ENCODE measurements at regions not wholly inside any gene's neighbourhood (a gene's known extent, or its start where the extent isn't known, plus 50 kb on each side); places are given as distances from the start of the nearest gene placed in this dataset.
A peak's percentile ranks its signal among the peaks of the same experiment; 100 is the strongest.
"Not testable (repeated sequence)": the region's sequence is repeated elsewhere in the genome, so short reads cannot be mapped to it uniquely, and the experiment has no call there.

DNA sequence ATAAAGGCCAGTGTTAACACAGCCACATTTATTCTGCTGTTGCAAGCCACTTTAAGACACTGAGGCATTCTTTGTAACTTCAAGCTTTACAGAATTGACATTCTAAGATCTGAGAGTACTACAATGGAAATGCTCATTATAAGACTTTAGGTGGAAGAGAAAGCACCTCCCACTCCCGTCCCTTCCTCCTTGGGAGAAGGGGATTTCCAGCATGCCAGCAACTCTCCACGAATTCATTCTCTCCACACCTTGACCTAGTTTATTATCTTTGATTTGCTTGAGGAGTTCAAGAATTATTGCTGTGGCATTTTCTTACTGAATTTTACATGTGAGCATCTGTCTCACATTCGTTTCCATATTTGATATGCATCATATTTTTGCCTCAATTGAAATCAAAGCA is 644.4 kb upstream of the MIS18BP1 start:
- no peak overlapping the region for H3K27ac ChIP-seq (ENCODE audit: low read depth, low read length)
- H4K20me1 ChIP-seq (ENCODE audit: low read depth, low read length), result no peaks in the 10 kb centered on the region
- TF ChIP-seq, protein P1, sequence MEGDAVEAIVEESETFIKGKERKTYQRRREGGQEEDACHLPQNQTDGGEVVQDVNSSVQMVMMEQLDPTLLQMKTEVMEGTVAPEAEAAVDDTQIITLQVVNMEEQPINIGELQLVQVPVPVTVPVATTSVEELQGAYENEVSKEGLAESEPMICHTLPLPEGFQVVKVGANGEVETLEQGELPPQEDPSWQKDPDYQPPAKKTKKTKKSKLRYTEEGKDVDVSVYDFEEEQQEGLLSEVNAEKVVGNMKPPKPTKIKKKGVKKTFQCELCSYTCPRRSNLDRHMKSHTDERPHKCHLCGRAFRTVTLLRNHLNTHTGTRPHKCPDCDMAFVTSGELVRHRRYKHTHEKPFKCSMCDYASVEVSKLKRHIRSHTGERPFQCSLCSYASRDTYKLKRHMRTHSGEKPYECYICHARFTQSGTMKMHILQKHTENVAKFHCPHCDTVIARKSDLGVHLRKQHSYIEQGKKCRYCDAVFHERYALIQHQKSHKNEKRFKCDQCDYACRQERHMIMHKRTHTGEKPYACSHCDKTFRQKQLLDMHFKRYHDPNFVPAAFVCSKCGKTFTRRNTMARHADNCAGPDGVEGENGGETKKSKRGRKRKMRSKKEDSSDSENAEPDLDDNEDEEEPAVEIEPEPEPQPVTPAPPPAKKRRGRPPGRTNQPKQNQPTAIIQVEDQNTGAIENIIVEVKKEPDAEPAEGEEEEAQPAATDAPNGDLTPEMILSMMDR (IDR thresholded peaks at IDR 0.05; ENCODE audit: insufficient read depth, low read length, poor library complexity, severe bottlenecking), result no peak
- no peak for TF ChIP-seq EZH2phosphoT487 (conservative IDR thresholded peaks at IDR 0.05; ENCODE audit: low read length)
- H2AFZ ChIP-seq (ENCODE audit: low read depth, low read length, severe bottlenecking), result peak overlapping the region; percentile 57
- H3K79me2 ChIP-seq (ENCODE audit: insufficient read depth, low read length), result no peaks in the 10 kb centered on the region
- H3K4me2 ChIP-seq (ENCODE audit: low read depth, low read length, poor library complexity, severe bottlenecking), result no peak overlapping the region
- H3K36me3 ChIP-seq (ENCODE audit: low read length), result no peaks in the 10 kb centered on the region
- H3K9ac ChIP-seq (ENCODE audit: low read length), result no peak overlapping the region
- H3K9me3 ChIP-seq (ENCODE audit: insufficient read depth, low read length), result no peaks in the 10 kb centered on the region
- H3K27me3 ChIP-seq (ENCODE audit: low read length), result no peaks in the 10 kb centered on the region
- H3K4me3 ChIP-seq (ENCODE audit: insufficient read depth, low read length, poor library complexity, severe bottlenecking), result no peak overlapping the region
- H3K9me2 ChIP-seq (replicated peaks; ENCODE audit: insufficient read depth, low read length), result no peaks in the 10 kb centered on the region
- H3F3A ChIP-seq (ENCODE audit: insufficient read depth), result no peaks in the 10 kb centered on the region

DNA sequence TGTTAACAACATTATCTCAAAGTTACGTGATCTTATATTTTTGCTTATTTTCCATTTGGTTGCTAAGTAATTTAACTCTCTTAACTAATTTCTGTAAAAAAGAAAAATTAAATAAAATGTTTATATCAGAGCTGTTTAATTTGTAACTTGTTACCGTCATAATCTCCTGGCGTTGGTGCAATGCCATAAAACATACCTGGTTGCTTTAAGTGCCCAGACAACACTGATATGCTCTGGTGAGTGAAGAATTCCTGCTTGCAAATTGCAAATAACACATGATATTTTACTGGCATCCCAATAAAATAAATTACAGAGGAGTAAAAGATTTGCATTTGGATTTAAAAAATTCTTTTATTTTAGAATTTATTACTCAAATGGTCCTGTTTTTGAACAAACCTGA is 640.1 kb upstream of the MIS18BP1 start:
- no peak overlapping the region for H3K9ac ChIP-seq (ENCODE audit: low read length)
- no peaks in the 10 kb centered on the region for H4K20me1 ChIP-seq (ENCODE audit: low read depth, low read length)

DNA sequence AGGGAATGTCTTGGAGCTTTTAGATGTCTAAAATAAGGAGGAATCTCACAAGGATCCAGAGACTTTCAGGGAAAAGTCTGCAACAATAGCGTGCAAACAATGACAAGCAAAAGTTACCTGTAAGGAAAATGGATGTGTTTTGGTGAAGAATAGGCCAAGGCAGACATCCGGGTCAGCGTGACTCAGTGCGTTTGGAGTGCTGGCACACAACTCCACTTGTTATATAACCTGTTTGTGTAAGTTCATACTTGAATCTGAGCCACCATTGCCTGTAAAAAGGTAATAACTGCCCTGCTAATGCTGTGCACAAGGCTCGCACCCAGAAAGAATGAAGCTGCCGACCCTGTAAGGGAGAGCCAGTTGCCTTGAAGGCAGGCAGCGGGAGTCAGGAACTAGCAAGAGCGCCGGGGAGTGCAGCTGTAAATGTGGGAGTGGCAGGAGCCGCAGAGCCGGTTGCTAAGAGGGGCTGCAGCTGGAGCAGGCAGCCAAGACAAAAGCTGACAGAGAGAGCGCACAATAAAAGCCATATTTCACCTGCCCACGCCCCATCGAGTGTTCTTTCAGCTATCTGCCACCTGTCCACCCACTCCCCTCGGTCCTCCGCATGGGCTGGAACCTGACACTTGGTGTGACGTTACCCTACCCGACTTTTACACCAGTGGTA is 638.5 kb upstream of the MIS18BP1 start:
- TF ChIP-seq EZH2phosphoT487 (conservative IDR thresholded peaks at IDR 0.05; ENCODE audit: low read length), result no peak
- TF ChIP-seq, protein P1 (IDR thresholded peaks at IDR 0.05; ENCODE audit: insufficient read depth, low read length, poor library complexity, severe bottlenecking), result no peak
- Histone ChIP-seq H3K4me2 (ENCODE audit: low read depth, low read length, poor library complexity, severe bottlenecking) (no peak overlapping the region), H3K4me3 (ENCODE audit: insufficient read depth, low read length, poor library complexity, severe bottlenecking) (no peak overlapping the region)

More for the DNA sequence above, 640.1 kb upstream of the MIS18BP1 start:
- Histone ChIP-seq H3K9me3 (ENCODE audit: insufficient read depth, low read length) (no peaks in the 10 kb centered on the region), H3F3A (ENCODE audit: insufficient read depth) (no peaks in the 10 kb centered on the region), H3K79me2 (ENCODE audit: insufficient read depth, low read length) (no peaks in the 10 kb centered on the region), H3K4me3 (ENCODE audit: insufficient read depth, low read length, poor library complexity, severe bottlenecking) (no peak overlapping the region), H3K27ac (ENCODE audit: low read depth, low read length) (no peak overlapping the region), H3K36me3 (ENCODE audit: low read length) (no peaks in the 10 kb centered on the region), H3K9me2 (replicated peaks; ENCODE audit: insufficient read depth, low read length) (no peaks in the 10 kb centered on the region), H3K4me2 (ENCODE audit: low read depth, low read length, poor library complexity, severe bottlenecking) (no peak overlapping the region), H2AFZ (ENCODE audit: low read depth, low read length, severe bottlenecking) (no peak overlapping the region), H3K27me3 (ENCODE audit: low read length) (no peaks in the 10 kb centered on the region)
- no peak for TF ChIP-seq EZH2phosphoT487 (conservative IDR thresholded peaks at IDR 0.05; ENCODE audit: low read length)
- TF ChIP-seq, protein P1 (IDR thresholded peaks at IDR 0.05; ENCODE audit: insufficient read depth, low read length, poor library complexity, severe bottlenecking), result no peak

DNA sequence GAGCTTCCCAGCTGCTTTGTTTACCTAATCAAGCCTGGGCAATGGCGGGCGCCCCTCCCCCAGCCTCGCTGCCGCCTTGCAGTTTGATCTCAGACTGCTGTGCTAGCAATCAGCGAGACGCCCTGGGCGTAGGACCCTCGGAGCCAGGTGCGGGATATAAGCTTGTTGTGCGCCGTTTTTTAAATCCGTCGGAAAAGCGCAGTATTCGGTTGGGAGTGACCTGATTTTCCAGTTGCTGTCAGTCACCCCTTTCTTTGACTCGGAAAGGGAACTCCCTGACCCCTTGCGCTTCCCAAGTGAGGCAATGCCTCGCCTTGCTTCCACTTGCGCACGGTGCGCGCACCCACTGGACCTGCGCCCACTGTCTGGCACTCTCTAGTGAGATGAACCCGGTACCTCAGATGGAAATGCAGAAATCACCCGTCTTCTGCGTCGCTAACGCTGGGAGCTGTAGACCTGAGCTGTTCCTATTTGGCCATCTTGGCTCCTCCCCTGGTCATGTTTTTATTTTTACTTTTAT is 635.8 kb upstream of the MIS18BP1 start:
- not testable (repeated sequence) for H3K9ac ChIP-seq (ENCODE audit: low read length); H3K79me2 ChIP-seq (ENCODE audit: insufficient read depth, low read length); H4K20me1 ChIP-seq (ENCODE audit: low read depth, low read length); H3K9me2 ChIP-seq (replicated peaks; ENCODE audit: insufficient read depth, low read length); H3K4me3 ChIP-seq (ENCODE audit: insufficient read depth, low read length, poor library complexity, severe bottlenecking); H3K27ac ChIP-seq (ENCODE audit: low read depth, low read length); H2AFZ ChIP-seq (ENCODE audit: low read depth, low read length, severe bottlenecking); H3K36me3 ChIP-seq (ENCODE audit: low read length); H3K27me3 ChIP-seq (ENCODE audit: low read length); H3F3A ChIP-seq (ENCODE audit: insufficient read depth); H3K4me2 ChIP-seq (ENCODE audit: low read depth, low read length, poor library complexity, severe bottlenecking); H3K9me3 ChIP-seq (ENCODE audit: insufficient read depth, low read length)

More for the DNA sequence above, 638.5 kb upstream of the MIS18BP1 start:
- no peaks in the 10 kb centered on the region for H3K36me3 ChIP-seq (ENCODE audit: low read length)
- no peaks in the 10 kb centered on the region for H3K9me2 ChIP-seq (replicated peaks; ENCODE audit: insufficient read depth, low read length)
- H3K79me2 ChIP-seq (ENCODE audit: insufficient read depth, low read length), result no peaks in the 10 kb centered on the region
- no peaks in the 10 kb centered on the region for H4K20me1 ChIP-seq (ENCODE audit: low read depth, low read length)
- no peaks in the 10 kb centered on the region for H3K27me3 ChIP-seq (ENCODE audit: low read length)
- H3F3A ChIP-seq (ENCODE audit: insufficient read depth), result no peaks in the 10 kb centered on the region
- H2AFZ ChIP-seq (ENCODE audit: low read depth, low read length, severe bottlenecking), result no peak overlapping the region
- no peak overlapping the region for H3K27ac ChIP-seq (ENCODE audit: low read depth, low read length)
- no peak overlapping the region for H3K9ac ChIP-seq (ENCODE audit: low read length)
- H3K9me3 ChIP-seq (ENCODE audit: insufficient read depth, low read length), result no peaks in the 10 kb centered on the region
